ENCODE measurements at regions not wholly inside any gene's neighbourhood (a gene's known extent, or its start where the extent isn't known, plus 50 kb on each side); places are given as distances from the start of the nearest gene placed in this dataset.

DNA sequence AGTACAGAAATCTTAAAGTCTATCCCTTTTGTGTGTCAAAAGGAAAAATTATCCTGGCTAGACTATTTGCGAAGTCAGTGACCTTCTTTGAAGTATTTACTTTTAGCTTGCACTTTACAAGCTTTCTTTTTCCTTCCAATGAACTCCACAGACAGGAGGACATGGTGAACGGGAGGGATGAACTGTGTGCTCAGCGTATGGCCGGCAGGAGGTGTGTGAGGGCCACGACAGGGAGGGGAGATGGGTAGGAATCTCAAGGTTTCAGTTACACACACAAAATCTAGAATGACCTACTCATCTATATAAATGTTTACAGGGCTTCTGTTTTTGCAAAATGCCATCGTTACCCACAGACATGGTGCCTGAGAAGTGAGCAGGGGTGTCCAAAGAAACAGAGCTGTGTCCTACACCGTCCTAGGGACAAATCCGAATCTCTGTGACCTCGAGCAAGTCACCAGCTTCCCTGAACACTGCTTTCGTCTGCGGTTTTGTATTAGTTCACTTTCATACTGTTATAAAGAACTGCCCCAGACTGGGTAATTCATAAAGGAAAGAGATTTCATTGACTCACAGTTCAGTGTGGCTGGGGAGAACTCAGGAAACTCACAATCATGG lies 537.2 kb downstream of the LIG4 start (continued):
- TF ChIP-seq ZNF324 (tag by site-specific recombination; IDR thresholded peaks at IDR 0.05) (no peak), ZNF292 (tag by site-specific recombination; IDR thresholded peaks at IDR 0.05; ENCODE audit: borderline replicate concordance, low read depth) (no peak), ZNF37A (tag by site-specific recombination; IDR thresholded peaks at IDR 0.05) (no peak), ZNF214 (tag by site-specific recombination; IDR thresholded peaks at IDR 0.05; ENCODE audit: borderline replicate concordance) (no peak), ZNF19 (tag by site-specific recombination; IDR thresholded peaks at IDR 0.05; ENCODE audit: low read depth) (no peak), YY1 (tag by site-specific recombination; IDR thresholded peaks at IDR 0.05) (no peak), ZNF433 (tag by site-specific recombination; IDR thresholded peaks at IDR 0.05; ENCODE audit: low read depth) (no peak), BCL11A (tag by site-specific recombination; IDR thresholded peaks at IDR 0.05; ENCODE audit: low read depth) (no peak), ZNF2 (tag by site-specific recombination; IDR thresholded peaks at IDR 0.05) (no peak), OVOL3 (tag by site-specific recombination; IDR thresholded peaks at IDR 0.05) (no peak), ZNF658 (tag by site-specific recombination; IDR thresholded peaks at IDR 0.05) (no peak), ZNF843 (tag by site-specific recombination; IDR thresholded peaks at IDR 0.05) (no peak), ZNF16 (tag by site-specific recombination; IDR thresholded peaks at IDR 0.05; ENCODE audit: low read depth) (no peak)
- TF ChIP-seq, protein P1, sequence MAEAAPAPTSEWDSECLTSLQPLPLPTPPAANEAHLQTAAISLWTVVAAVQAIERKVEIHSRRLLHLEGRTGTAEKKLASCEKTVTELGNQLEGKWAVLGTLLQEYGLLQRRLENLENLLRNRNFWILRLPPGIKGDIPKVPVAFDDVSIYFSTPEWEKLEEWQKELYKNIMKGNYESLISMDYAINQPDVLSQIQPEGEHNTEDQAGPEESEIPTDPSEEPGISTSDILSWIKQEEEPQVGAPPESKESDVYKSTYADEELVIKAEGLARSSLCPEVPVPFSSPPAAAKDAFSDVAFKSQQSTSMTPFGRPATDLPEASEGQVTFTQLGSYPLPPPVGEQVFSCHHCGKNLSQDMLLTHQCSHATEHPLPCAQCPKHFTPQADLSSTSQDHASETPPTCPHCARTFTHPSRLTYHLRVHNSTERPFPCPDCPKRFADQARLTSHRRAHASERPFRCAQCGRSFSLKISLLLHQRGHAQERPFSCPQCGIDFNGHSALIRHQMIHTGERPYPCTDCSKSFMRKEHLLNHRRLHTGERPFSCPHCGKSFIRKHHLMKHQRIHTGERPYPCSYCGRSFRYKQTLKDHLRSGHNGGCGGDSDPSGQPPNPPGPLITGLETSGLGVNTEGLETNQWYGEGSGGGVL (tag by site-specific recombination; IDR thresholded peaks at IDR 0.05): no peak
- TF ChIP-seq, protein P2, sequence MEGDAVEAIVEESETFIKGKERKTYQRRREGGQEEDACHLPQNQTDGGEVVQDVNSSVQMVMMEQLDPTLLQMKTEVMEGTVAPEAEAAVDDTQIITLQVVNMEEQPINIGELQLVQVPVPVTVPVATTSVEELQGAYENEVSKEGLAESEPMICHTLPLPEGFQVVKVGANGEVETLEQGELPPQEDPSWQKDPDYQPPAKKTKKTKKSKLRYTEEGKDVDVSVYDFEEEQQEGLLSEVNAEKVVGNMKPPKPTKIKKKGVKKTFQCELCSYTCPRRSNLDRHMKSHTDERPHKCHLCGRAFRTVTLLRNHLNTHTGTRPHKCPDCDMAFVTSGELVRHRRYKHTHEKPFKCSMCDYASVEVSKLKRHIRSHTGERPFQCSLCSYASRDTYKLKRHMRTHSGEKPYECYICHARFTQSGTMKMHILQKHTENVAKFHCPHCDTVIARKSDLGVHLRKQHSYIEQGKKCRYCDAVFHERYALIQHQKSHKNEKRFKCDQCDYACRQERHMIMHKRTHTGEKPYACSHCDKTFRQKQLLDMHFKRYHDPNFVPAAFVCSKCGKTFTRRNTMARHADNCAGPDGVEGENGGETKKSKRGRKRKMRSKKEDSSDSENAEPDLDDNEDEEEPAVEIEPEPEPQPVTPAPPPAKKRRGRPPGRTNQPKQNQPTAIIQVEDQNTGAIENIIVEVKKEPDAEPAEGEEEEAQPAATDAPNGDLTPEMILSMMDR (tag by site-specific recombination; IDR thresholded peaks at IDR 0.05): no peak

DNA sequence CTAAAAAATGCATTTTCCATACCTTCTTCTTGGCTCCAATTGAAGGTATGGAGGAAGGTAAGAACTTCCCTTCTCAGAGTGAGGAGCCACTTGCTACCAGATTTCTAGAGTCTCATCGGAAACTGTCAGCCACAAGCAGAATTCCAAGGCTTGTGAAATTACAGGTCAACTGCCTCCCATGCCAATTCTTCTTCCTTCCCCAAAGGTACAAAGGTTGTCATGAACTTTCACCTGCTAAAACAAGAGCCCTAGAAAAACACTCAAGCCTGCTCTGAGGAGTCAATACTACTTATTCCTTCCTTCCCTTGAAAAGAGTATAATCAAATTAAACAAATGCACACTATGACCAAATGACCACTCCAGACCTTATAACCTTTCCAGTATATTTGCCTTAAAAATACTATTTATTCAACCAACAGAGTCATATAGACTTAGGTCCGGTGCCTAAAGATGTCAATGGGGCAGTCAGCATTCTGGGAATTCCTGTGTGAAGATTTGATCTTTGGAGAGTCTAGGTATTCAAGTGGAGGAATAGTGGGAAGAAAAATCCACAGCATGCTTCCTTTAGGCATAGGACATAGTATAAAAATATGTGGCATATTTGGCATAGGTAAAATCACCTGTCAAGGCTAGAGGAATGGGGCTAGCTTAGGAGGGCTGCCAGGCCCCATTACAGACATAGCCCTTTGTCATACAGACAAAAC lies 539.3 kb downstream of the LIG4 start:
- H3K4me1 ChIP-seq (ENCODE audit: control insufficient read depth, insufficient read depth, low read length): no peaks in the 10 kb centered on the region
- POLR2A ChIA-PET: no interaction called here
- H3K4me3 ChIP-seq (ENCODE audit: low read depth, low read length): no peak overlapping the region
- CTCF ChIA-PET: no interaction called here
- no peak for TF ChIP-seq ZNF16 (tag by site-specific recombination; IDR thresholded peaks at IDR 0.05; ENCODE audit: low read depth)
- no peak for TF ChIP-seq SETDB1 (IDR thresholded peaks at IDR 0.05; ENCODE audit: insufficient read length, low read length)
- no peak for TF ChIP-seq ZNF701 (tag by site-specific recombination; IDR thresholded peaks at IDR 0.05)
- TF ChIP-seq ZNF514 (tag by site-specific recombination; IDR thresholded peaks at IDR 0.05): no peak
- no peak for TF ChIP-seq ZNF658 (tag by site-specific recombination; IDR thresholded peaks at IDR 0.05)
- TF ChIP-seq, protein P3, sequence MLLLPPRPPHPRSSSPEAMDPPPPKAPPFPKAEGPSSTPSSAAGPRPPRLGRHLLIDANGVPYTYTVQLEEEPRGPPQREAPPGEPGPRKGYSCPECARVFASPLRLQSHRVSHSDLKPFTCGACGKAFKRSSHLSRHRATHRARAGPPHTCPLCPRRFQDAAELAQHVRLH (tag by site-specific recombination; IDR thresholded peaks at IDR 0.05): no peak
- TF ChIP-seq ZNF501 (tag by site-specific recombination; IDR thresholded peaks at IDR 0.05): no peak
- no peak for TF ChIP-seq BCL11B (tag by site-specific recombination; IDR thresholded peaks at IDR 0.05; ENCODE audit: low read depth)
- TF ChIP-seq ZNF571 (tag by site-specific recombination; IDR thresholded peaks at IDR 0.05): no peak
- TF ChIP-seq, protein P4, sequence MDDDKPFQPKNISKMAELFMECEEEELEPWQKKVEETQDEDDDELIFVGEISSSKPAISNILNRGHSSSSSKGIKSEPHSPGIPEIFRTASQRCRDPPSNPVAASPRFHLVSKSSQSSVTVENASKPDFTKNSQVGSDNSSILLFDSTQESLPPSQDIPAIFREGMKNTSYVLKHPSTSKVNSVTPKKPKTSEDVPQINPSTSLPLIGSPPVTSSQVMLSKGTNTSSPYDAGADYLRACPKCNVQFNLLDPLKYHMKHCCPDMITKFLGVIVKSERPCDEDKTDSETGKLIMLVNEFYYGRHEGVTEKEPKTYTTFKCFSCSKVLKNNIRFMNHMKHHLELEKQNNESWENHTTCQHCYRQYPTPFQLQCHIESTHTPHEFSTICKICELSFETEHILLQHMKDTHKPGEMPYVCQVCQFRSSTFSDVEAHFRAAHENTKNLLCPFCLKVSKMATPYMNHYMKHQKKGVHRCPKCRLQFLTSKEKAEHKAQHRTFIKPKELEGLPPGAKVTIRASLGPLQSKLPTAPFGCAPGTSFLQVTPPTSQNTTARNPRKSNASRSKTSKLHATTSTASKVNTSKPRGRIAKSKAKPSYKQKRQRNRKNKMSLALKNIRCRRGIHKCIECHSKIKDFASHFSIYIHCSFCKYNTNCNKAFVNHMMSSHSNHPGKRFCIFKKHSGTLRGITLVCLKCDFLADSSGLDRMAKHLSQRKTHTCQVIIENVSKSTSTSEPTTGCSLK (tag by site-specific recombination; IDR thresholded peaks at IDR 0.05): no peak
- TF ChIP-seq ZNF585B (tag by site-specific recombination; IDR thresholded peaks at IDR 0.05): no peak
- no peaks in the 10 kb centered on the region for H3K9me3 ChIP-seq (ENCODE audit: control insufficient read depth, insufficient read depth, low read depth, low read length)
- no peaks in the 10 kb centered on the region for H3K36me3 ChIP-seq (ENCODE audit: control insufficient read depth in 2 of 2, insufficient read depth in 1 of 2, low read length in 2 of 2)
- H3K27ac ChIP-seq (ENCODE audit: extremely low read depth, low read depth, low read length): no peak overlapping the region
